HCT116 (cell line): ENCODE measurements at regions not wholly inside any gene's neighbourhood (a gene's known extent, or its start where the extent isn't known, plus 50 kb on each side); places are given as distances from the start of the nearest gene placed in this dataset.

ENCODE experiments used
- ATAC-seq: fragments of 200-7000 bp; cut with Tn5 transposase; 2 replicates; pipeline ENCODE4 v1.9.1; 2020; ENCODE audit warnings: mild to moderate bottlenecking, moderate library complexity
- BruUV-seq: library from RNA; stranded (reverse); fragments of 400-500 nt; replicated peaks from 2 replicates; lab custom pipeline; 2021; lab: Mats Ljungman, UMichigan
- CTCF ChIA-PET: fragments of 300-600 bp; sonication (Branson Sonifier 250); formaldehyde crosslinking; loops from one replicate; lab custom pipeline; 2021; ENCODE audit warnings: antibody characterized with exemption; lab: Charles Lee
- POLR2A ChIA-PET: fragments of 300-600, 350-600 bp; sonication (Branson Sonifier 250); formaldehyde crosslinking; loops from one replicate; lab custom pipeline; 2021; ENCODE audit warnings: antibody characterized with exemption; lab: Charles Lee
- RAD21 ChIA-PET, 2 experiments: fragments of 300-600 bp; sonication (Branson Sonifier 250); formaldehyde crosslinking; loops; one replicate each; lab custom pipeline; 2023; ENCODE audit warnings: low total read pairs in 2 of 2; ENCODE audit not compliant: uncharacterized antibody in 2 of 2, unreplicated experiment in 2 of 2, low non-redundant PET in 1 of 2; lab: Charles Lee
- DNase-seq: peaks from one replicate; pipeline ENCODE4 v3.0.0-alpha.2; 2010; ENCODE audit warnings: low read depth, low spot score
- H2AFZ ChIP-seq: fragments of 200-600 bp; shearing (Covaris generic), sonication (generic); 2 replicates; pipeline ENCODE4 v1.6.1; 2017; ENCODE audit warnings: low read depth, mixed run types, mixed read lengths, antibody characterized with exemption, low read length; ENCODE audit not compliant: poor library complexity, severe bottlenecking
- H3K27ac ChIP-seq: 2 replicates; pipeline ENCODE4 v1.5.1; 2012; ENCODE audit warnings: low read depth, low read length
- H3K27me3 ChIP-seq: fragments of 200-600 bp; sonication (generic); 2 replicates; pipeline ENCODE4 v1.6.1; 2016; ENCODE audit warnings: mixed run types, low read length, mixed read lengths; ENCODE audit not compliant: insufficient read depth
- H3K36me3 ChIP-seq, 2 experiments: fragments of 200-500 bp in 1 of 2; fragments of 200-600 bp in 1 of 2; sonication (Bioruptor generic) in 1 of 2; sonication (generic) in 1 of 2; 2 replicates each; pipeline versions ENCODE4 v1.5.1 to v1.6.1; 2014 to 2016; ENCODE audit warnings: low read length in 2 of 2, inconsistent platforms in 1 of 2, mixed read lengths in 1 of 2, mixed run types in 1 of 2; ENCODE audit not compliant: insufficient read depth in 2 of 2, control insufficient read depth in 1 of 2
- H3K4me1 ChIP-seq, 2 experiments: fragments of 200-600 bp in 1 of 2; sonication (generic) in 1 of 2; 2 replicates each; pipeline versions ENCODE4 v1.5.1 to v1.6.1; 2012 to 2017; ENCODE audit warnings: low read length in 2 of 2, inconsistent platforms in 1 of 2, mild to moderate bottlenecking in 1 of 2, mixed read lengths in 1 of 2, mixed run types in 1 of 2, moderate library complexity in 1 of 2; ENCODE audit not compliant: insufficient read depth in 2 of 2, control insufficient read depth in 1 of 2
- H3K4me2 ChIP-seq: fragments of 200-600 bp; sonication (generic); 2 replicates; pipeline ENCODE4 v1.6.1; 2017; ENCODE audit warnings: mixed run types, low read length, mixed read lengths
- H3K4me3 ChIP-seq, 2 experiments: fragments of 200-600 bp in 1 of 2; sonication (generic) in 1 of 2; replicated peaks in 1 of 2; 2 replicates each; pipeline ENCODE4 v1.5.1; 2011 to 2016; ENCODE audit warnings: low read length in 2 of 2, control low read depth in 1 of 2, low read depth in 1 of 2, mild to moderate bottlenecking in 1 of 2, mixed read lengths in 1 of 2, mixed run types in 1 of 2
- H3K79me2 ChIP-seq: fragments of 200-600 bp; sonication (generic); 2 replicates; pipeline ENCODE4 v1.6.1; 2017; ENCODE audit warnings: mild to moderate bottlenecking, mixed run types, low read length, moderate library complexity, mixed read lengths; ENCODE audit not compliant: insufficient read depth
- H3K9ac ChIP-seq: fragments of 200-600 bp; sonication (generic); 2 replicates; pipeline ENCODE4 v1.6.1; 2016; ENCODE audit warnings: low read length, mixed read lengths
- H3K9me2 ChIP-seq: fragments of 200-600 bp; sonication (generic), shearing (Covaris generic); 2 replicates; pipeline ENCODE4 v1.6.1; 2017; ENCODE audit warnings: mixed run types, mild to moderate bottlenecking, moderate library complexity; ENCODE audit not compliant: insufficient read depth
- H3K9me3 ChIP-seq, 2 experiments: fragments of 200-500 bp in 1 of 2; fragments of 200-600 bp in 1 of 2; sonication (Bioruptor generic) in 1 of 2; sonication (generic) in 1 of 2; 2 replicates each; pipeline ENCODE4 v1.6.1; 2014 to 2017; ENCODE audit warnings: low read length in 2 of 2, mixed read lengths in 2 of 2, inconsistent platforms in 1 of 2, low read depth in 1 of 2, mild to moderate bottlenecking in 1 of 2, mixed run types in 1 of 2, moderate library complexity in 1 of 2; ENCODE audit not compliant: control insufficient read depth in 1 of 2, insufficient read depth in 1 of 2
- H4K20me1 ChIP-seq: fragments of 200-600 bp; sonication (generic), shearing (Covaris generic); 2 replicates; pipeline ENCODE4 v1.6.1; 2017; ENCODE audit warnings: mixed run types, mild to moderate bottlenecking, moderate library complexity; ENCODE audit not compliant: insufficient read depth
- ATF3 ChIP-seq: IDR thresholded peaks from 2 replicates; pipeline ENCODE4 v1.6.1; 2012
- CBX3 ChIP-seq: IDR thresholded peaks from 2 replicates; pipeline ENCODE4 v1.6.1; 2012; ENCODE audit warnings: low read depth
- CEBPB ChIP-seq: IDR thresholded peaks from 2 replicates; pipeline ENCODE4 v1.6.1; 2012; ENCODE audit warnings: low read depth
- ELF1 ChIP-seq: IDR thresholded peaks from 2 replicates; pipeline ENCODE4 v1.6.1; 2012; ENCODE audit warnings: low read depth, borderline replicate concordance
- POLR2AphosphoS5 ChIP-seq: IDR thresholded peaks from 2 replicates; pipeline ENCODE4 v1.6.1; 2011; ENCODE audit warnings: mild to moderate bottlenecking, low read depth, low read length, moderate library complexity
- SIN3A ChIP-seq: IDR thresholded peaks from 2 replicates; pipeline ENCODE4 v1.6.1; 2012; ENCODE audit warnings: low read depth
- TCF7L2 ChIP-seq: IDR thresholded peaks from 2 replicates; pipeline ENCODE4 v1.7.0; 2011; ENCODE audit warnings: borderline replicate concordance, inconsistent platforms; ENCODE audit not compliant: insufficient read depth, insufficient read length; ENCODE audit errors: extremely low read depth
- YY1 ChIP-seq: IDR thresholded peaks from 2 replicates; pipeline ENCODE4 v1.6.1; 2011; ENCODE audit warnings: low read length, low read depth, moderate library complexity, mild to moderate bottlenecking; ENCODE audit not compliant: insufficient replicate concordance; ENCODE audit errors: extremely low read depth
- ZBTB33 ChIP-seq: IDR thresholded peaks from 2 replicates; pipeline ENCODE4 v1.6.1; 2011; ENCODE audit warnings: mild to moderate bottlenecking, low read length, moderate library complexity; ENCODE audit not compliant: insufficient replicate concordance; ENCODE audit errors: extremely low read depth
- ZNF274 ChIP-seq: fragments of 200-500 bp; sonication (Bioruptor generic); IDR thresholded peaks from 2 replicates; pipeline ENCODE4 v1.6.1; 2014; ENCODE audit warnings: mild to moderate bottlenecking, low read depth, low read length, inconsistent platforms
- intact Hi-C: fragments of 100-400 bp; cut with micrococcal nuclease; formaldehyde crosslinking; loops from 2 replicates; pipeline ENCODE4 v1.10.0; 2022
- TF ChIP-seq, protein P1 (sequence below), 3 experiments: fragments of 200-600 bp in 1 of 3; sonication (generic) in 1 of 3; IDR thresholded peaks in 2 of 3; conservative IDR thresholded peaks in 1 of 3; 2 replicates each; pipeline ENCODE4 v1.5.1; 2012 to 2017; ENCODE audit warnings: low read depth in 2 of 3, low read length in 2 of 3, antibody characterized with exemption in 1 of 3, borderline replicate concordance in 1 of 3, control low read depth in 1 of 3, mild to moderate bottlenecking in 1 of 3, mixed read lengths in 1 of 3, mixed run types in 1 of 3, moderate library complexity in 1 of 3; ENCODE audit not compliant: insufficient read depth in 1 of 3

- peaks cover 0 to 5% of the 10 kb centered on the region in 2 experiments; a peak in 1 of 4 replicates for H3K9me3 ChIP-seq
- no peak for DNase-seq
- H3K4me2 ChIP-seq: no peak overlapping the region
- POLR2A ChIA-PET: no interaction called here
- no peak for TF ChIP-seq ZNF274
- intact Hi-C loops: no loop called here
- ATAC-seq: no peak
- H4K20me1 ChIP-seq: no peaks in the 10 kb centered on the region
- BruUV-seq: no TSS peak
- H3K36me3 ChIP-seq: no peaks in the 10 kb centered on the region
- H3K9me2 ChIP-seq: no peaks in the 10 kb centered on the region
- no peaks in the 10 kb centered on the region for H3K4me1 ChIP-seq
- H3K4me3 ChIP-seq: no peak overlapping the region
- H3K9ac ChIP-seq: no peak overlapping the region
- CTCF ChIA-PET: no interaction called here
- no peaks in the 10 kb centered on the region for H3K79me2 ChIP-seq
- RAD21 ChIA-PET: no interaction called here
- H3K27ac ChIP-seq: no peak overlapping the region
- H2AFZ ChIP-seq: no peak overlapping the region
- no peaks in the 10 kb centered on the region for H3K27me3 ChIP-seq
Observed at GRCh38 chr21:28654406-28654805, 338.3 kb downstream of the LTN1 start.

GRCh38 chr21:28644762-28645161, 347.9 kb downstream of the LTN1 start:
- CTCF ChIA-PET: no interaction called here
- TF ChIP-seq ELF1 (no peak), CEBPB (no peak), TCF7L2 (no peak), POLR2AphosphoS5 (no peak), YY1 (no peak), SIN3A (no peak), ATF3 (no peak), ZNF274 (no peak), CBX3 (no peak), ZBTB33 (no peak)
- TF ChIP-seq, protein P1, sequence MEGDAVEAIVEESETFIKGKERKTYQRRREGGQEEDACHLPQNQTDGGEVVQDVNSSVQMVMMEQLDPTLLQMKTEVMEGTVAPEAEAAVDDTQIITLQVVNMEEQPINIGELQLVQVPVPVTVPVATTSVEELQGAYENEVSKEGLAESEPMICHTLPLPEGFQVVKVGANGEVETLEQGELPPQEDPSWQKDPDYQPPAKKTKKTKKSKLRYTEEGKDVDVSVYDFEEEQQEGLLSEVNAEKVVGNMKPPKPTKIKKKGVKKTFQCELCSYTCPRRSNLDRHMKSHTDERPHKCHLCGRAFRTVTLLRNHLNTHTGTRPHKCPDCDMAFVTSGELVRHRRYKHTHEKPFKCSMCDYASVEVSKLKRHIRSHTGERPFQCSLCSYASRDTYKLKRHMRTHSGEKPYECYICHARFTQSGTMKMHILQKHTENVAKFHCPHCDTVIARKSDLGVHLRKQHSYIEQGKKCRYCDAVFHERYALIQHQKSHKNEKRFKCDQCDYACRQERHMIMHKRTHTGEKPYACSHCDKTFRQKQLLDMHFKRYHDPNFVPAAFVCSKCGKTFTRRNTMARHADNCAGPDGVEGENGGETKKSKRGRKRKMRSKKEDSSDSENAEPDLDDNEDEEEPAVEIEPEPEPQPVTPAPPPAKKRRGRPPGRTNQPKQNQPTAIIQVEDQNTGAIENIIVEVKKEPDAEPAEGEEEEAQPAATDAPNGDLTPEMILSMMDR (IDR thresholded peaks at IDR 0.05 in 2 of 3, conservative IDR thresholded peaks at IDR 0.05 in 1 of 3; ENCODE audit: borderline replicate concordance in 1 of 3, insufficient read depth in 1 of 3, low read depth in 2 of 3, low read length in 2 of 3): no peak

More at GRCh38 chr21:28644762-28645161, 347.9 kb downstream of the LTN1 start:
- no peaks in the 10 kb centered on the region for H3K36me3 ChIP-seq
- H3K4me2 ChIP-seq: no peak overlapping the region
- intact Hi-C loops: no loop called here
- ChIA-PET RAD21 (no interaction called here), POLR2A (no interaction called here)
- DNase-seq (no peak), ATAC-seq (no peak)
- H3K9me3 ChIP-seq: peaks cover 0 to 8% of the 10 kb centered on the region in 2 experiments; a peak in 2 of 4 replicates
- H3K27ac ChIP-seq: no peak overlapping the region
- BruUV-seq: no TSS peak
- no peaks in the 10 kb centered on the region for H3K4me1 ChIP-seq
- H4K20me1 ChIP-seq: no peaks in the 10 kb centered on the region
- no peaks in the 10 kb centered on the region for H3K9me2 ChIP-seq
- H3K4me3 ChIP-seq: no peak overlapping the region
- H3K79me2 ChIP-seq: no peaks in the 10 kb centered on the region
- H3K27me3 ChIP-seq: no peaks in the 10 kb centered on the region
- no peak overlapping the region for H2AFZ ChIP-seq
- no peak overlapping the region for H3K9ac ChIP-seq
